ENCODE measurements at regions not wholly inside any gene's neighbourhood (a gene's known extent, or its start where the extent isn't known, plus 50 kb on each side); places are given as distances from the start of the nearest gene placed in this dataset.

- Histone ChIP-seq H3K36me3 (ENCODE audit: insufficient read depth, low read length) (no peaks in the 10 kb centered on the region; the same call in 1 of the 2 replicates), H3K4me1 (ENCODE audit: insufficient read depth, low read length, poor library complexity, severe bottlenecking) (peaks cover 8% of the 10 kb centered on the region), H3K9me2 (replicated peaks; ENCODE audit: low read depth, low read length) (no peaks in the 10 kb centered on the region), H3F3A (ENCODE audit: low read depth) (no peaks in the 10 kb centered on the region; the same call in 1 of the 2 replicates), H3K4me2 (ENCODE audit: low read depth, low read length, poor library complexity, severe bottlenecking) (no peak overlapping the region), H3K4me3 (ENCODE audit: low read length, poor library complexity, severe bottlenecking) (no peak overlapping the region), H3K9ac (ENCODE audit: low read depth, low read length, poor library complexity, severe bottlenecking) (no peak overlapping the region), H3K9me3 (ENCODE audit: insufficient read depth, low read depth, low read length) (no peaks in the 10 kb centered on the region), H4K20me1 (ENCODE audit: insufficient read depth, low read length, poor library complexity, severe bottlenecking) (no peaks in the 10 kb centered on the region), H3K79me2 (ENCODE audit: insufficient read depth, low read length) (no peaks in the 10 kb centered on the region), H2AFZ (ENCODE audit: low read length) (no peak overlapping the region), H3K27me3 (ENCODE audit: insufficient read depth, low read length, poor library complexity, severe bottlenecking) (no peaks in the 10 kb centered on the region)
- TF ChIP-seq CTCF (conservative IDR thresholded peaks at IDR 0.05; ENCODE audit: low read length) (no peak), EZH2phosphoT487 (IDR thresholded peaks at IDR 0.05; ENCODE audit: borderline replicate concordance) (no peak)
Measured at GRCh38 chr4:123017636-123018395, 95.4 kb upstream of the NUDT6 start.

GRCh38 chr4:123018396-123018775 lies 96.0 kb upstream of the NUDT6 start:
- Histone ChIP-seq H2AFZ (ENCODE audit: low read length) (no peak overlapping the region), H3K4me1 (ENCODE audit: insufficient read depth, low read length, poor library complexity, severe bottlenecking) (peaks cover 8% of the 10 kb centered on the region), H4K20me1 (ENCODE audit: insufficient read depth, low read length, poor library complexity, severe bottlenecking) (no peaks in the 10 kb centered on the region), H3K4me3 (ENCODE audit: low read length, poor library complexity, severe bottlenecking) (no peak overlapping the region), H3K36me3 (ENCODE audit: insufficient read depth, low read length) (no peaks in the 10 kb centered on the region; the same call in 1 of the 2 replicates), H3K9me3 (ENCODE audit: insufficient read depth, low read depth, low read length) (no peaks in the 10 kb centered on the region), H3K79me2 (ENCODE audit: insufficient read depth, low read length) (no peaks in the 10 kb centered on the region), H3K27me3 (ENCODE audit: insufficient read depth, low read length, poor library complexity, severe bottlenecking) (no peaks in the 10 kb centered on the region), H3K9me2 (replicated peaks; ENCODE audit: low read depth, low read length) (no peaks in the 10 kb centered on the region), H3K9ac (ENCODE audit: low read depth, low read length, poor library complexity, severe bottlenecking) (no peak overlapping the region), H3F3A (ENCODE audit: low read depth) (no peaks in the 10 kb centered on the region; the same call in 1 of the 2 replicates), H3K4me2 (ENCODE audit: low read depth, low read length, poor library complexity, severe bottlenecking) (no peak overlapping the region)
- TF ChIP-seq EZH2phosphoT487 (IDR thresholded peaks at IDR 0.05; ENCODE audit: borderline replicate concordance), result no peak
- TF ChIP-seq CTCF (conservative IDR thresholded peaks at IDR 0.05; ENCODE audit: low read length), result no peak

- Histone ChIP-seq H3K4me1 (ENCODE audit: insufficient read depth, low read length, poor library complexity, severe bottlenecking) (peaks cover 16% of the 10 kb centered on the region), H2AFZ (ENCODE audit: low read length) (no peak overlapping the region), H3K4me2 (ENCODE audit: low read depth, low read length, poor library complexity, severe bottlenecking) (no peak overlapping the region), H3F3A (ENCODE audit: low read depth) (no peaks in the 10 kb centered on the region; the same call in 1 of the 2 replicates), H3K36me3 (ENCODE audit: insufficient read depth, low read length) (no peaks in the 10 kb centered on the region), H3K9ac (ENCODE audit: low read depth, low read length, poor library complexity, severe bottlenecking) (no peak overlapping the region), H3K9me2 (replicated peaks; ENCODE audit: low read depth, low read length) (no peaks in the 10 kb centered on the region), H3K4me3 (ENCODE audit: low read length, poor library complexity, severe bottlenecking) (no peak overlapping the region), H3K79me2 (ENCODE audit: insufficient read depth, low read length) (no peaks in the 10 kb centered on the region), H4K20me1 (ENCODE audit: insufficient read depth, low read length, poor library complexity, severe bottlenecking) (no peaks in the 10 kb centered on the region), H3K9me3 (ENCODE audit: insufficient read depth, low read depth, low read length) (no peaks in the 10 kb centered on the region), H3K27me3 (ENCODE audit: insufficient read depth, low read length, poor library complexity, severe bottlenecking) (no peaks in the 10 kb centered on the region)
- TF ChIP-seq EZH2phosphoT487 (IDR thresholded peaks at IDR 0.05; ENCODE audit: borderline replicate concordance), result no peak
- TF ChIP-seq CTCF (conservative IDR thresholded peaks at IDR 0.05; ENCODE audit: low read length), result no peak
Measured at GRCh38 chr4:123020285-123020684, 97.9 kb upstream of the NUDT6 start.

Measured in Loucy (cell line).